Thyroid gland (tissue), 4 donors: ENCODE measurements at regions not wholly inside any gene's neighbourhood (a gene's known extent, or its start where the extent isn't known, plus 50 kb on each side); places are given as distances from the start of the nearest gene placed in this dataset.

Experiments
- DNase-seq, 2 donors: peaks; one replicate each; pipeline ENCODE4 v3.0.0-alpha.2; 2019
- H3K27ac ChIP-seq, 3 donors: fragments of 200-600 bp; sonication (generic); 1 replicate in 2 of 3; 2 replicates in 1 of 3; pipeline ENCODE4 v1.5.1; 2016 to 2019; ENCODE audit warnings: mild to moderate bottlenecking in 1 of 3, moderate library complexity in 1 of 3
- H3K27me3 ChIP-seq: fragments of 200-600 bp; sonication (generic); one replicate; pipeline ENCODE4 v1.5.1; 2019
- H3K36me3 ChIP-seq, 2 donors: fragments of 200-600 bp; sonication (generic); one replicate each; pipeline ENCODE4 v1.5.1; 2016 to 2019
- H3K4me1 ChIP-seq, 2 donors: fragments of 200-600 bp; sonication (generic); one replicate each; pipeline ENCODE4 v1.5.1; 2017 to 2019
- H3K4me3 ChIP-seq, 3 donors: fragments of 200-600 bp; sonication (generic); replicated peaks in 1 of 3; 1 replicate in 2 of 3; 2 replicates in 1 of 3; pipeline ENCODE4 v1.5.1; 2016; ENCODE audit warnings: mild to moderate bottlenecking in 1 of 3
- H3K9me3 ChIP-seq: fragments of 200-600 bp; sonication (generic); one replicate; pipeline ENCODE4 v1.5.1; 2017
- CTCF ChIP-seq, 6 experiments: fragments of 200-600 bp in 3 of 6; fragments of 450-650 bp in 3 of 6; sonication (generic) in 3 of 6; IDR thresholded peaks; one replicate each; pipeline ENCODE4 v1.5.1; 2016 to 2019; ENCODE audit warnings: antibody characterized with exemption in 6 of 6, mild to moderate bottlenecking in 2 of 6, inconsistent platforms in 1 of 6, moderate library complexity in 1 of 6
- POLR2A ChIP-seq, 2 donors: fragments of 450-650 bp; IDR thresholded peaks; one replicate each; pipeline ENCODE4 v1.6.1; 2017; ENCODE audit warnings: antibody characterized with exemption in 2 of 2, mild to moderate bottlenecking in 2 of 2, moderate library complexity in 1 of 2
- WGBS, 2 donors: methylation state at CpG; one replicate each; pipeline ENCODE4 v1.1.5; 2017; 5-methylcytosine and 5-hydroxymethylcytosine counted together
- intact Hi-C: fragments of 100-400 bp; cut with DNase I; formaldehyde crosslinking; loops from one replicate; pipeline ENCODE4 v1.15.1; 2023

- Histone ChIP-seq H3K36me3 (no peaks in the 10 kb centered on the region), H3K9me3 (no peaks in the 10 kb centered on the region), H3K27ac (no peak overlapping the region), H3K4me1 (no peaks in the 10 kb centered on the region), H3K27me3 (no peaks in the 10 kb centered on the region), H3K4me3 (no peak overlapping the region)
- no peak for TF ChIP-seq POLR2A (IDR thresholded peaks at IDR 0.05)
- no peak for TF ChIP-seq CTCF (IDR thresholded peaks at IDR 0.05)
- no peak for DNase-seq
- intact Hi-C loops, result no loop called here
Observed at GRCh38 chr5:105536675-105537074, 1974.1 kb upstream of the NUDT12 start.

GRCh38 chr5:105530716-105531261, 1968.2 kb upstream of the NUDT12 start:
- H3K36me3 ChIP-seq, result no peaks in the 10 kb centered on the region
- DNase-seq, result no peak
- H3K4me1 ChIP-seq, result no peaks in the 10 kb centered on the region
- intact Hi-C loops, result no loop called here
- H3K4me3 ChIP-seq, result no peak overlapping the region
- no peak for TF ChIP-seq CTCF (IDR thresholded peaks at IDR 0.05)
- no peak for TF ChIP-seq POLR2A (IDR thresholded peaks at IDR 0.05)
- no peaks in the 10 kb centered on the region for H3K9me3 ChIP-seq
- H3K27ac ChIP-seq, result no peak overlapping the region
- H3K27me3 ChIP-seq, result no peaks in the 10 kb centered on the region
- 58 to 69% methylated on average over 3 of the region's 3 CpGs for WGBS, 2 donors

- WGBS, 2 donors, result 73 to 76% methylated on average over 5 of the region's 5 CpGs
- Histone ChIP-seq H3K4me3 (no peak overlapping the region), H3K9me3 (no peaks in the 10 kb centered on the region), H3K27ac (no peak overlapping the region), H3K36me3 (no peaks in the 10 kb centered on the region), H3K27me3 (no peaks in the 10 kb centered on the region), H3K4me1 (no peaks in the 10 kb centered on the region)
- DNase-seq, result no peak
- TF ChIP-seq POLR2A (IDR thresholded peaks at IDR 0.05) (no peak), CTCF (IDR thresholded peaks at IDR 0.05) (no peak)
- intact Hi-C loops, result no loop called here
Observed at GRCh38 chr5:105529851-105530250, 1967.3 kb upstream of the NUDT12 start.

GRCh38 chr5:105508519-105508918, 1945.9 kb upstream of the NUDT12 start:
- Histone ChIP-seq H3K4me3 (no peak overlapping the region), H3K4me1 (no peaks in the 10 kb centered on the region), H3K9me3 (no peaks in the 10 kb centered on the region), H3K27ac (no peak overlapping the region), H3K36me3 (no peaks in the 10 kb centered on the region), H3K27me3 (no peaks in the 10 kb centered on the region)
- intact Hi-C loops, result no loop called here
- DNase-seq, result no peak
- WGBS, 2 donors, result 46 to 47% methylated on average over 2 of the region's 2 CpGs
- TF ChIP-seq CTCF (IDR thresholded peaks at IDR 0.05), result no peak
- no peak for TF ChIP-seq POLR2A (IDR thresholded peaks at IDR 0.05)

- no peaks in the 10 kb centered on the region for H3K9me3 ChIP-seq
- DNase-seq, result no peak
- WGBS, 2 donors, result 50 to 58% methylated on average over 2 of the region's 2 CpGs
Observed at GRCh38 chr5:105506692-105507277, 1944.2 kb upstream of the NUDT12 start.

More at GRCh38 chr5:105506692-105507277, 1944.2 kb upstream of the NUDT12 start:
- TF ChIP-seq POLR2A (IDR thresholded peaks at IDR 0.05) (no peak), CTCF (IDR thresholded peaks at IDR 0.05) (no peak)
- Histone ChIP-seq H3K27ac (no peak overlapping the region), H3K27me3 (no peaks in the 10 kb centered on the region), H3K4me3 (no peak overlapping the region), H3K36me3 (no peaks in the 10 kb centered on the region), H3K4me1 (no peaks in the 10 kb centered on the region)
- intact Hi-C loops, result no loop called here
